Fibroblast of lung (primary cell): ENCODE measurements at regions not wholly inside any gene's neighbourhood (a gene's known extent, or its start where the extent isn't known, plus 50 kb on each side); places are given as distances from the start of the nearest gene placed in this dataset.

Experiments
- DNase-seq, 2 donors: peaks; one replicate each; pipeline versions ENCODE4 v3.0.0 to v3.0.0-alpha.2; 2010; ENCODE audit warnings: low read depth in 2 of 2
- H2AFZ ChIP-seq: 2 replicates; pipeline ENCODE4 v1.5.1; 2012; ENCODE audit warnings: low read length, control low read depth, inconsistent platforms
- H3K27ac ChIP-seq: 2 replicates; pipeline ENCODE4 v1.5.1; 2011; ENCODE audit warnings: low read length, control low read depth; ENCODE audit not compliant: insufficient read depth
- H3K27me3 ChIP-seq: 2 replicates; pipeline ENCODE4 v1.5.1; 2011; ENCODE audit warnings: mild to moderate bottlenecking, low read length; ENCODE audit not compliant: control insufficient read depth, insufficient read depth
- H3K36me3 ChIP-seq: 2 replicates; pipeline ENCODE4 v1.5.1; 2011; ENCODE audit warnings: low read length; ENCODE audit not compliant: control insufficient read depth, insufficient read depth
- H3K4me1 ChIP-seq: 2 replicates; pipeline ENCODE4 v1.5.1; 2011; ENCODE audit warnings: low read length; ENCODE audit not compliant: control insufficient read depth, insufficient read depth; ENCODE audit errors: extremely low read depth
- H3K4me2 ChIP-seq: 2 replicates; pipeline ENCODE4 v1.5.1; 2011; ENCODE audit warnings: low read length, control low read depth; ENCODE audit not compliant: insufficient read depth; ENCODE audit errors: extremely low read depth
- H3K4me3 ChIP-seq, 4 experiments: fragments of 200-600 bp in 1 of 4; sonication (generic) in 1 of 4; replicated peaks in 1 of 4; 2 replicates each; pipeline ENCODE4 v1.5.1; 2011 to 2016; ENCODE audit warnings: low read length in 4 of 4, low read depth in 3 of 4, mild to moderate bottlenecking in 3 of 4, control low read depth in 2 of 4, inconsistent platforms in 1 of 4, mixed read lengths in 1 of 4; ENCODE audit not compliant: insufficient read depth in 1 of 4; ENCODE audit errors: control extremely low read depth in 1 of 4
- H3K79me2 ChIP-seq: 2 replicates; pipeline ENCODE4 v1.5.1; 2012; ENCODE audit warnings: mild to moderate bottlenecking, low read length, inconsistent platforms; ENCODE audit not compliant: control insufficient read depth, insufficient read depth
- H3K9ac ChIP-seq: 2 replicates; pipeline ENCODE4 v1.5.1; 2011; ENCODE audit warnings: mild to moderate bottlenecking, low read length, control low read depth; ENCODE audit not compliant: insufficient read depth
- H3K9me3 ChIP-seq: 2 replicates; pipeline ENCODE4 v1.5.1; 2012; ENCODE audit warnings: low read depth, low read length; ENCODE audit not compliant: control insufficient read depth, insufficient read depth
- H4K20me1 ChIP-seq: 2 replicates; pipeline ENCODE4 v1.5.1; 2011; ENCODE audit warnings: low read length; ENCODE audit not compliant: control insufficient read depth, insufficient read depth; ENCODE audit errors: extremely low read depth
- CTCF ChIP-seq, 2 donors: IDR thresholded peaks in 1 of 2; conservative IDR thresholded peaks in 1 of 2; 1 replicate in 1 of 2; 2 replicates in 1 of 2; pipeline ENCODE4 v1.5.1; 2011 to 2012; ENCODE audit warnings: low read length in 2 of 2, control low read depth in 1 of 2, inconsistent platforms in 1 of 2, low read depth in 1 of 2, mild to moderate bottlenecking in 1 of 2
- EZH2 ChIP-seq: IDR thresholded peaks from 2 replicates; pipeline ENCODE4 v1.5.1; 2012; ENCODE audit warnings: low read length, control low read depth, mild to moderate bottlenecking; ENCODE audit errors: missing control alignments

DNA sequence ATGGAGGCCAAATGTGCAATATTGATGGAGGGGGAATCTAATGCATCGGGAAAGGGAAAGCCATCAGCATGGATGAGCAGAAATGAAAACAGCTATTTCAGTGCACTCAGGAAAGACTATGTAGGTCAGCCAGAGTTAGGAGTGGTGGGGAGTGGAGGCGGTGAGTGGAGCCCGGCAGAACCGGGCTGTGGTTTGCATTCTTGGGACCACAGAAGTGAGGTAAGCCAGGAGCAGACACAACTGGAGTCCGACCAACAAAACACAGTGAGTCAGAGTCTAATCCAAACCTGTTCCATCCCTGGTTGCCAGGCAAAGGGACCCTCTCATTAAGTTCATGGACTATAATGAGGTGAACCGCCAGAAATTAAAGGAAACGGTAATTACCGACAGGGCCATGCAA, 61.1 kb upstream of the RAB12 start:
- H2AFZ ChIP-seq: no peak overlapping the region
- no peaks in the 10 kb centered on the region for H3K27me3 ChIP-seq
- no peak overlapping the region for H3K27ac ChIP-seq
- H3K4me1 ChIP-seq: no peaks in the 10 kb centered on the region
- H3K4me2 ChIP-seq: no peak overlapping the region
- no peaks in the 10 kb centered on the region for H3K79me2 ChIP-seq
- H3K36me3 ChIP-seq: no peaks in the 10 kb centered on the region
- no peaks in the 10 kb centered on the region for H3K9me3 ChIP-seq
- H3K4me3 ChIP-seq: no peak overlapping the region
- TF ChIP-seq EZH2: no peak
- no peak for TF ChIP-seq CTCF (conservative IDR thresholded peaks at IDR 0.05 in 1 of 2, IDR thresholded peaks at IDR 0.05 in 1 of 2; ENCODE audit: low read depth in 1 of 2, low read length in 2 of 2)
- H3K9ac ChIP-seq: no peak overlapping the region
- H4K20me1 ChIP-seq: no peaks in the 10 kb centered on the region
- peak in 1 of 2 donors; percentile 94 for DNase-seq

- TF ChIP-seq EZH2 (no peak), CTCF (conservative IDR thresholded peaks at IDR 0.05 in 1 of 2, IDR thresholded peaks at IDR 0.05 in 1 of 2; ENCODE audit: low read depth in 1 of 2, low read length in 2 of 2) (no peak)
- H3K4me1 ChIP-seq: no peaks in the 10 kb centered on the region
- H4K20me1 ChIP-seq: no peaks in the 10 kb centered on the region
- no peak overlapping the region for H3K27ac ChIP-seq
- DNase-seq: no peak
- no peak overlapping the region for H3K9ac ChIP-seq
- H3K79me2 ChIP-seq: no peaks in the 10 kb centered on the region
- H3K27me3 ChIP-seq: no peaks in the 10 kb centered on the region
- no peak overlapping the region for H3K4me3 ChIP-seq
- H2AFZ ChIP-seq: no peak overlapping the region
- no peak overlapping the region for H3K4me2 ChIP-seq
- no peaks in the 10 kb centered on the region for H3K9me3 ChIP-seq
- no peaks in the 10 kb centered on the region for H3K36me3 ChIP-seq
These were observed 59.9 kb upstream of the RAB12 start for GRCh38 chr18:8549254-8549757.

DNA sequence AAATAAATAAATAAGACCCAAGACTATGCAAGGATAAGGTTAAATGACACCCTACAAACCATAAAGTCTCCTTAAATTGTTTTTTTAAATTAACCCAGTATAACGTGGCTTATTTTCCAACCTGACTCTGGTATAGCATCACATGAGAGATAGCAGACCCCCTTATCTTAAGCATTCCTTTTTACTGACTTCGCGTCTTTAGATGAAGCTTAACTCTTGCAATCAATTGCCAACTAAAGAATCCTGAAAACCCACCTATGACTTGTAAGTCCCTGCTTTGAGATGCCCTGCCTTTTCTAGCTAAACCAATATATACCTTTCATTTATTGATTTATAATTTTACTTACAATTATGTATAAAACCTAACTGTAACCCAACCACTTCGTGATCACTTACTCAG, 57.1 kb upstream of the RAB12 start:
- peak in 1 of 2 donors; percentile 35 for DNase-seq
- TF ChIP-seq CTCF (conservative IDR thresholded peaks at IDR 0.05 in 1 of 2, IDR thresholded peaks at IDR 0.05 in 1 of 2; ENCODE audit: low read depth in 1 of 2, low read length in 2 of 2) (no peak), EZH2 (no peak)

More for the DNA sequence above, 57.1 kb upstream of the RAB12 start:
- Histone ChIP-seq H4K20me1 (no peaks in the 10 kb centered on the region), H3K36me3 (no peaks in the 10 kb centered on the region), H3K9me3 (no peaks in the 10 kb centered on the region), H3K27ac (no peak overlapping the region), H3K4me3 (no peak overlapping the region), H2AFZ (no peak overlapping the region), H3K4me2 (no peak overlapping the region), H3K27me3 (no peaks in the 10 kb centered on the region), H3K4me1 (no peaks in the 10 kb centered on the region), H3K79me2 (no peaks in the 10 kb centered on the region), H3K9ac (no peak overlapping the region)
